Stimulated activated CD8-positive, alpha-beta memory T cell treated with anti-CD3 and anti-CD28 coated beads, Interleukin-7, amount 100 ng/mL, for 1 hour (primary cell): ENCODE measurements at regions not wholly inside any gene's neighbourhood (a gene's known extent, or its start where the extent isn't known, plus 50 kb on each side); places are given as distances from the start of the nearest gene placed in this dataset.
"Not testable (repeated sequence)": the region's sequence is repeated elsewhere in the genome, so short reads cannot be mapped to it uniquely, and the experiment has no call there.

ENCODE experiments used
- DNase-seq, 2 donors: peaks; one replicate each; pipeline ENCODE4 v3.0.0-alpha.2; 2020; ENCODE audit warnings: low read depth in 2 of 2

DNA sequence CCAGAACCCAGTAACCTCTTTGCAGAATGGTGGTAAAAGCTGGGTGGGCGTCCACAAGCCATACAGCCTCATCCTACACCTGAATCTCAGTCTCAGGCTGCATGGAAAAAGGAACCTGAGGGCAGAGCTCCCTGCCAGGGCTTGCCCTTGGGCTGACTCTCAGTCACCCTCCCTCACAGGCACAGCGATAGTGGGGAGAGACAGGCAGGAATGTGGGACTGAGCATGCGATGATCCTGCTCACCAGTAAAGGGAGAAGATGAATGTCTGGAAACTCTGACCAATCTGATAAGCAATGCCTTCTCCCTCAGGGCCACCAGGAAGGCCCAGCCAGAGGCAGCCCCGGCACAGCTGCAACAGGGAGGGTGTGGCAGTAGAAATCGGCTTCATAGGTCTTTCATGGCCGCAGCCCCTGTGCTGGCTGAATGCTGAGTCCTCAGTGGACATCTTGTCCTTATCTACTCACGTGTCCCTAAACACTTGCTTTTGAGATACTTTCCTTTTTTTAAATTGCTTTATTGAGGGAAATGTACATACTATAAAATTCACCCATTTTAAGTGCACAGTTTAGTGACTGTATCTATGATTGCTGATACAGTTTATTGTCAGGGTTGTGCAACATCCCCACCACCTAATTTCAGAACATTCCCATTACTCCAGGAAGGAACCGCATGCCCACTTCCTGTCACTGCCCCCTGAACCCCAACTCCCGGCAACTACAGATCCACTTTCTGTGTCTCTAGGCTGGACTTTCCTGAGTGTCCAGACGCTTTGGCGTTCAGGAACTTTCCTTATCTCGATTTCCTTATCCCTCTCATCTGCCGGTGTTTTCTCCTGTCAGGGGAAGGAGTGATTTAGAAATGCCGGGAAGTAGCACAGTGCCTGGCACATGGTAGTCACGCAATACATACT lies 258.1 kb downstream of the PCNX1 start:
- DNase-seq: no peak

DNA sequence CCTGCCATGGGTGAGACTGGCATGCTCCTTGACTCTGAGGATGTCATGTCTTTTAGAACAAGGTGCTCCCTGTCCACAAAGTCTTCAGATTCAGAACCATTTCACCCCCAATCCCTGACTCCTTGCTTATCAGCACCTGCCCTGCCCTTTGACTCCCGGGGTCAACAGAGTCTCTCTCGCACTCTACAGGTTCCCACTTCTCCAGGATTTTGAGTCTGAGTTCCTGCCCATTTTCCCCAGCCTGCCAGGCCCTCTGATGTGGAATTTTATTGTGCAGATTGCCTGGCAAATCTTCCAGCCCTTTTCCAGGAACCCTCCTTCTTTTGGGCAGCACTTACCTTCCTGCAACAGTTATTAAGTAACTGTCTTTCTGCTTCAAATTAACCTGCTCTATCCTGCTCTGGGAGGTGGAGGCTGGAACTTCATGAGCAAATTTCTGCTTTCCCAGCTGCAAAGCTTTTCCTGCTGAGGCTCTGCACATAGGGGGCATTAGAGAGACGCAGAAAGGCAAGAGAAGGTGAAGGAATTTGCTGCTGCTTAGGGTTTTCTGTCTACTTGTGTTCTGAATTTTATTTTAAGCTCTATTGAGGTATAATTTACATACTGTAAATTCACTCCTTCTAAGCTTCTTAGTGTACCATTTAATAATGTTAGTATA lies 259.1 kb downstream of the PCNX1 start:
- DNase-seq: no peak

DNA sequence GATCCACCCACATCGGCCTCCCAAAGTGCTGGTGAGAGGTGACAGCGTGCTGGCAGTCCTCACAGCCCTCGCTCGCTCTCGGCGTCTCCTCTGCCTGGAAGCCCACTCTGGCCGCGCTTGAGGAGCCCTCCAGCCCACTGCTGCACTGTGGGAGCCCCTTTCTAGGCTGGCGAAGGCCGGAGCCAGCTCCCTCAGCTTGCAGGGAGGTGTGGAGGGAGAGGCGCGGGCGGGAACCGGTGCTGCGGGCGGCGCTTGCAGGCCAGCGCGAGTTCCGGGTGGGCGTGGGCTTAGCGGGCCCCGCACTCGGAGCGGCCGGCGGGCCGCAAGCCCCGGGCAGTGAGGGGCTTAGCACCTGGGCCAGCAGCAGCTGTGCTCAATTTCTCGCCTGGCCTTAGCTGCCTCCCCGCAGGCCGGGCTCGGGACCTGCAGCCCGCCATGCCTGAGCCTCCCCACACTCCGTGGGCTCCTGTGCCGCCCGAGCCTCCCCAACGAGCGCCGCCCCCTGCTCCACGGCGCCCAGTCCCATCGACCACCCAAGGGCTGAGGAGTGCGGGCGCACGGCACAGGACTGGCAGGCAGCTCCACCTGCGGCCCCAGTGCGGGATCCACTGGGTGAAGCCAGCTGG lies 260.2 kb downstream of the PCNX1 start:
- DNase-seq: not testable (repeated sequence)

DNA sequence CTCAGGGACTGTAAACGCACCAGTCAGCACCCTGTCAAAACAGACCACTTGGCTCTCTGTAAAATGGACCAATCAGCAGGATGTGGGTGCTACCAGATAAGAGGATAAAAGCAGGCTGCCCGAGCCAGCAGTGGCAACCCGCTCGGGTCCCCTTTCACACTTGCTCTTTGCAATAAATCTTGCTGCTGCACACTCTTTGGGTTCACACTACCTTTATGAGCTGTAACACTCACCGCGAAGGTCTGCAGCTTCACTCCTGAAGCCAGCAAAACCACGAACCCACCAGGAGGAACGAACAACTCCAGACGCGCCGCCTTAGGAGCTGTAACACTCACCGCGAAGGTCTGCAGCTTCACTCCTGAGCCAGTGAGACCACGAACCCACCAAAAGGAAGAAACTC lies 260.9 kb downstream of the PCNX1 start:
- DNase-seq: not testable (repeated sequence)

DNA sequence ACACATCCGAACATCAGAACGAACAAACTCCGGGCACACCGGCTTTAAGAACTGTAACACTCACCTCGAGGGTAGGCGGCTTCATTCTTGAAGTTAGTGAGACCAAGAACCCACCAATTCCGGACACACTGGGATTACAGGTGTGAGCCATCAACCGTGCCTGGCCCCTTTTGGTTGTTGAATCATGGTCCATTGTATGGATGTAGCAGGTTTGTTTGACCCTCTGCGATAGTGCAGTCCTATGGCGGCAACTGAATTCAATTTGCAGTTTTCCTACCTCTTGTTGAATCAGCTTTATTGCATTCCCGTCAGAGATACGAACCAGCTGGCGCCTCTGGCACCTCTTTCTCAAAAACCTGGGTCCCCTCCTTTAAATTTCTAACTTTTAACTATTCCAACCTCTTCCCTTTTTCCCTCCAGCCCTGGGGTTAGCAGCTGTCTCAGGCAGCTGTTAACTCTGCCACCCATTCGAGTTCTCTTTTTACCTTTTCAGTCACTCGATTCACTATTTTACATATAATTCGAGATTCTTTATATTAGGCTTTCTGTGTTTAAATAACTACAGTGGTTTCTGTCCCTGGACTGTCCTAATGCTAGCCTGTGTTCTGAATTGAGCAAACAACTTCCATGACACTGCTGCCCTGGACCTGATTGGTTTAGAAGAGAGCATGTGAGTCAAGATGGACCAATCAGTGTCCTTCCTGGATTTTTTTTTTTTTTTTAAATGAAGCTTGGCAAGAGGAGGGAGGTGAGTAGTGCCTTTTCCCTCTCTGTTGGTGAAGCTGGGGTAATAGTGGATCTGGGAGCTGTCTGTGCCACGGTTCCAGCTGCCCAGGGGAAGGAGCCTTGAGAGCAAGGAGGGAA lies 261.5 kb downstream of the PCNX1 start:
- no peak for DNase-seq

DNA sequence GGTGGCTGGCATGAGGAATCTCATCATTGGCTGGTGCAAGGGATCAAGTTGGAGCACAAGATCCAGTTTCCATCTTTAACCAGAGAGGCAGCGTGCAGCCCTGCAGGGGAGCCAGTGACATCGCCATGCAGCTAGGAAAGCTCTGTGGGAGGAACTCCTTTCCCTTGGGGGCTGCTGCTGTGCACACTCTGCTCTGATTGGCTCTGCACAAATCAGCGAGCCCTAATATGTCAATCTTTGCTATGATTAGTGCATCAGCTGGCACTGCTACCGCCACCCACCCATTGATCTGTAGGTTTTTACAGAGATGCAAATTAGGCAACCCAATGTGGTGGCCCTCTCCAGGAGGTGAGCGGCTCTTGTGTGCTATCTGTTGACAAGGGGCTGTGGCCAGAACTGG lies 262.6 kb downstream of the PCNX1 start:
- no peak for DNase-seq

DNA sequence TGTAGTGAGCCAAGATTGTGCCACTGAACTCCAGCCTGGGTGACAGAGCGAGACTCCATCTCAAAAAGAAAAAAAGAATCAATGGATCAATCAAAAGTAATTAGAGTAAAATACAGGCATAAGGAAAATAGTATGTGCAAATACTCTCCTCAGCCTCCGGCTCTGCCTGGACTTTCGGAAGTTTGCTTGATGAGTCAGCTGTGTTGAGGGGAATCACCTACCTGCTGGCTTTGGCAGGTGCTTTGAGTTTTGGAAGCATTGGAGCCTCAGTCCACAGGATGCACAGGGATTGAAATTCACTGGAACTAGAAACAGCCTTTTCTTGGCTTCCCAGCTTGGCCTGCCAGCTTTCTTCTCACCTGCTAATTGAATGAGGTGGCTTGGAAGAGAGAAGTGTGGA lies 268.2 kb downstream of the PCNX1 start:
- no peak for DNase-seq

DNA sequence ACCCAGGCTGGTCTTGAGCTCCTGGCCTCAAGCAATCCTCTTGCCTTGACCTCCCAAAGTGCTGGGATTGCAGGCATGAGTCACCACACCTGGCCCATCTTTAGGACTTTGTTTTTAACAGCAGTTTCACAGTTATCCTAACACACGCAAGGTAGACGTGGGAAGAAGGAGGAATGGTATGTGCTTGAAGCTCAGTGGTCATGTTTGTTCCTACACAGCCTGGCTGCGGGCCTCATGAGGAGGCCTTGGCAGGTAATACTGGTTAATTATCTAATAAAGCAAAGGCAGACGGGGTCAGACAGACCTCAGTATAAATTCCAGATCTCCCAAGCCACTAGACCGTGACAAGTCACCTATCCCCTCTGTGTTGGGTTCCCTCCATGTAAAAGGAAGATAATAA lies 271.8 kb downstream of the PCNX1 start:
- DNase-seq: no peak

DNA sequence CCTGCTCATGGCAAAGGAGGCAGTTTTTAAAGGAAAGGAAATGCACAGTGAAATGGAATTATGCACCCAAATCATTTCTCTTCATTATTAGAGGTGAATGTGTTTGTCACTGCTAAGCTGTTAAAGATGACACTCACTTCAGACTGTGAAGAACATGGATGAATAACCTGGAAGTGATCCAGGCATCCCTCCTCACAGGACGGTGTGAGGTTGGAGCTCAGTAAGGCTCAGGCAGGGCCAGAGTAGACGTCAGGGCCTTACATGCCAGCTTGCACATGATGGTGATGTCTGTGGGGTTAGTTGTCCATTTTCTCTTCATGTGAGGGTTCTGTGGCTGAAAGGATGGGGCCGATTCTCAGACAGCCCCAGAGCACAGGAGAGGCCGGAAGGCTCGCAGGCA lies 273.1 kb downstream of the PCNX1 start:
- DNase-seq: no peak

DNA sequence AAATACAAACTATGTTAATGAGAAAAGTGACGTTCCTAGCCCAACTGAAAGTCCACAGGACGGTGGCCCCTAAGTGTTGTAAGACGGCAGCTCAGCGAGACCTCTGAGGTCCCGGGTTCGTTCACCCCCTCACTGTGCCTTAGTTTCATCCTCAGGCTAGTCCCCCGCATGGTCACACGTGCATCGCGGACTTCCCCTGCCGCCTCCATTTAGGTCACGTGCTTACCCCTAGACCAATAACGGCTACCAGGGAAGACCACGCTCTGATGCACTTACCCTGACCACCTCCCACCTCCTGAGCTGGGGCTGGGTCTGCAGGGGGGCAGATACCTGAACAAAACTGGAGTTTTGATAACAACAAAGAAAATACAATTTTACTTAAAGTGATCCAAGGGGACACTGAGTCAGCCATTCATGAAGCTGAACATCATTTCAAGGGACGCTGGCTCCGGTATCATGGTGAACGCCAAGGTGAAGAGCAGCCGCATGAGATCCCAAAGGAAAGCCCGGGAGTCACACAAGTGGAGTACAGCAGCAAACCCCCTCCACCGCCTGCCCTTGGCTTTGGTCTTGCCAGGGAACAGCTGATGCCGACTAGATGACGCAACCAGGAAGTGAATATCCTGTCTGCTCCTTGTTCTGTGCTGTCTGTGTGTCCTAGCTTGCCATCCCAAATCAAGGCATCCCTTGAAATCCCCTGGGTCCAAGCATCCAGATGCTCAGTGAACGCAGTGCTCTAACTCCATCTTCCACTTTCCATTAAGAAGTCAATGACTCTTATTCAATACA lies 274.1 kb downstream of the PCNX1 start:
- DNase-seq: no peak

DNA sequence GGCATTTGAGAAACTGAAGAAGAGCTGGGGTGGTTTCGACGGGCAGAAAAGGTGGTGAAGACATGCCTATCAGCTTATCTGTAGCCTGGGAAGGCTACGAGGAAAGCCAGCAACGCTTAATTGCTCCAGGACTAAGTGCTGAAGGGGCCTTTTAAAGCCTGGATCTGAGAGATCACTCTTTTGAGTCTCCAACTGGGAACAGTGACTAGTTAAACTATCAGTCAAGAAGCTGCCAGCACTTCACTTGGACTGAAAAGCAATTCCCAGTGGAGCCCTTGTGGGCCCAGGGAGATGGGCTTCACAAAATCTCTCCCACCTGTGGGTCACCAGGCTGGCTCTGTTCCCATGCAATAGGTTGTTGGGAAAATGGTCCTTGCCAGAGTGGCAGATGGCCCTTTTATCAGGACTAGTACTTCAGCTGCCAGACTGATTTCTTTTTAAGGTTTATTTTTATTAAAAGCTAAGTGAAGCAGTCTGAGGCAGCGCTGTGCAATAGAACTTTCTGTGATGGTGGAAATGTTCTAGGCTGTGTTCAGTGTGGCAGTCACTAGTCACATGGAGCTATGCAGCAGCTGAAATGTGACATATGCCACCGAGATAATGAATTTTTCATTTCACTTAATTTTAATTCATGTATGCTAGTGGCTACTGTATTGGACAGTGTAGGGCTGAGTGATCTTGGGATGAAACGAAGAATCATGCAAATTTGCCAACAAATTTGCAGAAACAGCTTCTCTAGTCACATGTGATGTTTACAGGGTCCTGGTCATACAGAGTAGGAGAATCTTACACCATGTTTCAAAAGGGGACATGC lies 276.8 kb downstream of the PCNX1 start:
- no peak for DNase-seq

DNA sequence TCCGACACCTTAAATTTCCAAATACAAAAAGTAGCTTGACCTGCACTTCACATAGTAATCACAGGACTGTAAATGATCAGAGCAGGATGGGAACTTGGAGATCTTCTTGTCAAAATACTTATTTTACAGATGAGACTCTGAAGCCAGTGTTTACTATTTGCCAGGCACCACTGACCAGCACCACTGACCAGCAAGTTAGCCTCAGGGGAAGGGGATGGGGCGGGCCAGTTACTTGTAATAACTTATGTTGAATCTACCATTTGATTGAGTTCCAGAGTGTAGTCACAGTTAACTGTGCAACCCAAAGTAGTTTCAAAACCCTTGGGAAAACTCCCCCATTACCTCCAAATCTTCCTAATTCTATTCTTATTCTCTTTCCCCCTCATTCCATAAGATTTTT lies 278.4 kb downstream of the PCNX1 start:
- DNase-seq: no peak

DNA sequence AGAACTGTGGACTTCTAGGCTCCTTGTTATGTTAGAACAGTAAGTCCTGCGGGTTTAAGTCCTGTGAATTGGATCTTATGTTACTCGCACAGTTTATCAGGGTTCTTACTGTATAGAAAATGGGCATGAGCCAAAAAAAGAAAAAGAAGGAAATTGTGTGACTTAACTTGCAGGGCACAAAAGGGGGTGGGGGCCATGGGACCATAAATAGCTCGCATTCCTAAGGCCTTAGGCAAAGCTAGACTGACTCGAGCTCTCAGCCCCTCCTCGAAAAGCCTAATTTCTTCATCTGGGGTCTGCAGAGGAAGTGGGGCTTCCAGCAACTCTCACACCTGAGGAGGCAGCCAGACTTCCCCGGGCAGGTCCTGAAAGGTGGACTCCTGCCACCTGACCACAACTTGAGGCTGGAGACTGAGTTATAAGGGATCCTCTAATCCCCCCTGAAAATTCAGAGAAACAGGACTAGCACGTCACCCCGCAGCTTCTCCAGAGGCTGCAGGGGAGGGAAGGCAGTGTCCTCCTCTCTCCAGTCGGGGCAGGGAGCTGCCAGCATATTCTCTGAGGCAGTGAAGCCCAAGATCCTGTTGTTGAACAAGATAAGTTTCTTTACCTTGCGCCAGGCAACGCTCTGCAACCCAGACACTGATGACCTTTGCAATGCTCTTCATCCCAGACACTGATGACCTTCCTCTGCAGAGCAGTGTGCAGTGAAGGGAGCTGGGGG lies 280.5 kb downstream of the PCNX1 start:
- DNase-seq: no peak

DNA sequence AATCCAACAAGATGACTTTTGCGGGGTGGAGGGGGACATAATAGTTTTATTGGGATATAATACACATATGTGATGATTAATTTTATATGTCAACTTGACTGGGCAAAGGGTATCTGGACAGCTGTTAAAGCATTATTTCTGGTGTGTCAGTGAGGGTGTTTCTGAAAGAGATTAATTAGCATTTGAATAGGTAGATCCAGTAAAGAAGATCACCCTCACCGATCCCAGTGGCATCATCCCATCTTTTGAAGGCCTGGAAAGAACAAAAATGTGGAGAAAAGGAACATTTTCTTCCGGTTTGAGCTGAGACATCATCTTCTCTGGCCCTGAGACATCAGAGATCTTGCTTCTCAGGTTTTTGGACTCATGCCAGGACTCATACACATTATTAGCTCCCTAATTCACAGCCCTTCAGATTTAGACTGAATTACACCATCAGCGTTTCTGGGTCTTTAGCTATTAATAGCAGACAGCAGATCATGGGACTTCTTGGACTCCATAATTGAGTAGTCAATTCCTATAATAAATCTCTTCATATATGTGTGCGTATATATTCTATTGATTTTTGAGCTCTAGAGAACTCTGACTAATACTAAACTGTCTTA lies 283.6 kb downstream of the PCNX1 start:
- no peak for DNase-seq

DNA sequence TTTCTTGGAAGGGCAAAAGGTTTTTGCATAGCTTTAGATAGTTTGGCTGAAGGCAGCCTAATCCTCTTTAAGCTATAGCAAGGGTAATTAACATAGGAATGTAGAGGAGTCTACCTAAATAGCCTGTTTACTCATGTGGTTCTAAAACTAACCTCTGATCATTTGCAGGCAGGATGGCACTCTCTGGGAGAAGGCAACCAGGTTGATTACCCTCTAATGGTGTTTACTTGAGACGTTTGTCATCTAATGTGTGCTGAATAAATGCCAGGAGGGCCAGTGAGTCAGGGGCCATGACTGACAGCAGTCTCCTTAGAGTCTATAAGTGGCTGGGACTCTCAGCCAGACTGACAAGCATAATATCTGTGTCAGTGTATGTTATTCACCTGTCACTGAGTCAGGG lies 286.4 kb downstream of the PCNX1 start:
- no peak for DNase-seq

DNA sequence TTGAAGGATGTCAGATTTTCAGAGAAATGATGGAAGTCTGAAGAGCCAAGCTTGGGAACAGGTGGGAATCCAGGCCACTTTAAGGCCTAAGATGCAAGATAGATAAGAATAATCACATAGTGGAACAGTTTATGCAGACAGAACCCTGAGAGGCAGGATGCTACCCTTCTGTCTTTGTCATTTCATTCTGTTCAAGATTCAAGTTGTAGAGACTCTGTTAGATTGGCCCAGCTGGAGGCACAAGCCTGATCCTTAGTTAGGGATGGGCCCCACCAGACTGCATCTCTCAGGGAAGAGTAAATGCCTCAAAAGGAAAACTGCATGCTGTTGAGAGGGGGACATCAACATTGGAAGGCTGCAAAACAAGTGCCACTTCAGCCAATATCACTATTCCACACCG lies 287.0 kb downstream of the PCNX1 start:
- DNase-seq: no peak

DNA sequence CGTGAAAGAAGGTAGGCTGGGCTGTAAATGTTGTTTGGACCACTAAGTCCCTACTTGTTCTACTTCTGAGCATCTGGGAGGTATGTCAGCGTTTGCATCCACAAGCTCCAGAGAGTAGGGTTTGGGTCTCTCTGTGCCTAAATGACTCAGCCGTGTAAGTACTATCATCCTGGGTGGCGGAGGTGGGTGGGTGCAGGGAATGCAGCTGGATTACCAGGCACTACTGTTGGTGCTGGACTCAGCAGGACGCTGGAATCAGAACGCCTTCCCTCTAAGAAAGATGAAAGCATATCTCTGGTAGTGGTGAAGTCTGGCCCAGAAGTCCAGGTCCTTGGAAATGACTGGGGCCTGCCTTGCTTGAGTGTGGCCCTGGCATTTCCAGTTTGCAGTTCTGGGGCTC lies 289.7 kb downstream of the PCNX1 start:
- DNase-seq: no peak

DNA sequence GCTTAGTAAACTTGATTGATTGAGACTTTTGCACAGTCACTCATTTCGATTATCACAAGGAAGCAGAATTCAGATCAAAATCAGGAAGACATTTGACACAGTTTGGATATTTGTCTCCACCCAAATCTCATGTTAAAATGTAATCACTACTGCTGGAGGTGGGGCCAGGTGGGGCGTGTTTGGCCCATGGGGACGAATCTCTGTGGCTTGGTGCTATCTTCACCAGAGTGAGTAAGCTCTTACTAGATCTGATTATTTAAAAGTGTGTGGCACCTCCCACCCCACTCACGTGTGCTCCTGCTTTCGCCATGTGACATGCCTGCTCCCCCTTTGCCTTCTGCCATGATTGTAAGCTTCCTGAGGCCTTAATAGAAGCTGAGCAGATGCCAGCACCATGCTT lies 291.4 kb downstream of the PCNX1 start:
- DNase-seq: no peak

DNA sequence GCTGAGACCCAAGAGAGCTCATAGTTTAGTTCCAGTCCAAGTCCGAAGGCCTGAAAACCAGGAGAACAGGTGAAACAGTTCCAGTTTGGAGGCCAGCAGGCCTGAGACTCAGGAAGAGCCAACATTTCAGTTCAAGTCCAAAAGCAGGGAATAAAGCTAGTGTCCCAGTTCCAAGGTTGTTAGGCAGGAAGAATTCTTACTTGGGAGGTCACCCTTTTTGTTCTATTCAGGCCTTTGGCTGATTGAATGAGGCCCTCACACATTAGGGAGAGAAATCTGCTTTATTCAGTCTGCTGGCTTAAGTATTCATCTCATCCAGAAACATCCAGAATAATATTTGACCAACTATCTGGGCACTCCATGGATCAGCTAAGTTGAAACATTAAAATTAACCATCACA lies 294.6 kb downstream of the PCNX1 start:
- DNase-seq: no peak
